NB4 (cell line): ENCODE measurements at regions not wholly inside any gene's neighbourhood (a gene's known extent, or its start where the extent isn't known, plus 50 kb on each side); places are given as distances from the start of the nearest gene placed in this dataset.

ENCODE experiments used
- CTCF ChIP-seq: IDR thresholded peaks from one replicate; pipeline ENCODE4 v1.5.1; 2012; ENCODE audit warnings: low read depth, low read length
- POLR2A ChIP-seq: IDR thresholded peaks from 2 replicates; pipeline ENCODE4 v1.6.1; 2011; ENCODE audit warnings: mild to moderate bottlenecking; ENCODE audit not compliant: insufficient read length; ENCODE audit errors: extremely low read depth

- TF ChIP-seq CTCF (peak; percentile 37), POLR2A (no peak)
These were observed 77.6 kb downstream of the CLRN3 start for GRCh38 chr10:127815147-127815546.
